ENCODE measurements at regions not wholly inside any gene's neighbourhood (a gene's known extent, or its start where the extent isn't known, plus 50 kb on each side); places are given as distances from the start of the nearest gene placed in this dataset.
"Not testable (repeated sequence)": the region's sequence is repeated elsewhere in the genome, so short reads cannot be mapped to it uniquely, and the experiment has no call there.

DNA sequence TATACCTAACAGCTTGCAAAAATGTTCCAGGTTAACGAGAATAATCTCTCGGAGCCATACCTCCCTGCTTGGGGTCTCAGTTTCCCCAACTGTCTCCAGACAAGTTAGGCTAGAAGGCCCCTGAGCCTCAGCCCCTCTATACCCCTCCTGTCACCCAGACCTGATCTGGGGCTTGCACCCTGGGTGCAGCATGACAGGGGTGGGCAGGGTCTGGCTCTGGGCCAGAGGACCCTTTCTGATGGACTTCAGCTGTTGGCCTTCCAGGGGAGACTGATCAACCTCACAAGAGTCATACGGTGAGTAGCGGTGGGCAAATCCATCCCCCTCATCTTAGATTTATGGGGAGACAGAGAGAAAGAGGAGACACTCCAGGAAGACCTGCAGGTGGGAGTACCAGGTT is 416.9 kb downstream of the GOLGA6L6 start:
- not testable (repeated sequence) for TF ChIP-seq YY1 (IDR thresholded peaks at IDR 0.05; ENCODE audit: insufficient read depth, insufficient read length); ZNF274 (IDR thresholded peaks at IDR 0.05; ENCODE audit: low read depth, low read length); SUZ12 (IDR thresholded peaks at IDR 0.05; ENCODE audit: extremely low read depth, insufficient read depth, insufficient read length)
